GM23338 (cell line): ENCODE measurements at regions not wholly inside any gene's neighbourhood (a gene's known extent, or its start where the extent isn't known, plus 50 kb on each side); places are given as distances from the start of the nearest gene placed in this dataset.

Experiments used
- CREB1 ChIP-seq: fragments of 250-450 bp; sonication (Bioruptor Pico); IDR thresholded peaks from 2 replicates; pipeline ENCODE4 v1.5.0; 2020; ENCODE audit warnings: low read depth, mild to moderate bottlenecking, moderate library complexity
- EZH2phosphoT487 ChIP-seq: fragments of 200-600 bp; sonication (generic); IDR thresholded peaks from one replicate; pipeline ENCODE4 v1.8.1; 2018; ENCODE audit warnings: antibody characterized with exemption; ENCODE audit not compliant: unreplicated experiment
- NANOG ChIP-seq: IDR thresholded peaks from 2 replicates; pipeline ENCODE4 v1.6.1; 2016; ENCODE audit warnings: antibody characterized with exemption, borderline replicate concordance
- POLR2AphosphoS5 ChIP-seq: IDR thresholded peaks from 2 replicates; pipeline ENCODE4 v1.6.1; 2016; ENCODE audit warnings: antibody characterized with exemption, low read depth
- REST ChIP-seq: IDR thresholded peaks from one replicate; pipeline ENCODE4 v1.6.1; 2018; ENCODE audit warnings: antibody characterized with exemption; ENCODE audit not compliant: unreplicated experiment
- STAT1 ChIP-seq: IDR thresholded peaks from one replicate; pipeline ENCODE4 v1.6.1; 2016; ENCODE audit warnings: antibody characterized with exemption; ENCODE audit not compliant: unreplicated experiment
- ZNF114 ChIP-seq: fragments of 250-450 bp; sonication (Bioruptor Pico); IDR thresholded peaks from 2 replicates; pipeline ENCODE4 v1.5.0; 2020; ENCODE audit warnings: mild to moderate bottlenecking, moderate library complexity
- ZNF331 ChIP-seq: fragments of 250-450 bp; sonication (Bioruptor Pico); IDR thresholded peaks from 2 replicates; pipeline ENCODE4 v1.5.0; 2020; ENCODE audit warnings: low read depth, mild to moderate bottlenecking, moderate library complexity
- ZNF462 ChIP-seq: fragments of 250-450 bp; sonication (Bioruptor Pico); IDR thresholded peaks from 2 replicates; pipeline ENCODE4 v1.5.0; 2020; ENCODE audit warnings: mild to moderate bottlenecking, moderate library complexity

DNA sequence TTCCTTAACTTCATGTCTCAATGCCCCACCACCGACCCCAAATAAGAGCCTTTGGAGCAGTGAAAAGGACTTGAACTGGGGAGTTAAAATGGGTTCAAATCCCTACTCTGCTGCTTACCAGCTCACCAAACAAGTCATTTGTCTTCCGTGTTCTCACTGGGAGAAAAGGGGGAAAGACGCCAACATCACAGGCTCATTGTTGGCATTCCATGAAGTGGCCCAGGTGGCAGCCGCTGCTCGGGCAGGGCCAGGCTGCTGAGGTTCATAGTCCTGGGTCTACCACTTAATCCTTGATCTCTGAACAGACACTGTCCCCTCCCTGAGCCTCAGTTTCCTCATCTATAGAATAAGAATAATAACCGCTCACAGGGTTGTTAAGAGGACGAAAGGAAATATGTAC is 103.0 kb downstream of the APOB start (continued):
- TF ChIP-seq ZNF462 (CRISPR knock-in tag) (no peak), CREB1 (CRISPR knock-in tag) (no peak), STAT1 (no peak), NANOG (no peak), EZH2phosphoT487 (no peak), ZNF114 (CRISPR knock-in tag) (no peak), POLR2AphosphoS5 (no peak), ZNF331 (CRISPR knock-in tag) (no peak), REST (no peak)
